HG03066 (cell line): ENCODE measurements at regions not wholly inside any gene's neighbourhood (a gene's known extent, or its start where the extent isn't known, plus 50 kb on each side); places are given as distances from the start of the nearest gene placed in this dataset.
A peak's percentile ranks its signal among the peaks of the same experiment; 100 is the strongest.

ENCODE experiments used
- ATAC-seq: cut with Tn5 transposase; IDR thresholded peaks from one replicate; pipeline ENCODE4 v1.9.1; 2021; ENCODE audit warnings: low read depth; ENCODE audit not compliant: unreplicated experiment

DNA sequence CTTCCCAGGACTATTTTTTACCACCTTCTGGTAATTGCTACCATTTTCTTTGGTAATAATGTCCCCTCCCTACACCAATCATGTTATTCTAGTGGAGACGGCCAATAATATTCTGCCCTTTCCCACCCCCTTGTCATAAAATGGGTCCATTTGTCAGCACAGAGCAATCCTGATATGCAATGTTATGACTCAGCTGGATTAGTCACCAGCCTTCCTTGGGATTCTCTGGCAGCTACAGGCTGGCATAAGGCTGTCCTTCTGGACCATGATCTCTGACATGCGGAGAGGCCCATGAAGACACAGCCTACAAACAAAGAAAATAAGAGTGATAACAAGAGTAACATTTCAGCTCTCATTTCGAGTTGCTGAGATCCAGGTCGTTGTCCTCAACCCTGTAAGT, 222.0 kb upstream of the CPNE8 start:
- no peak for ATAC-seq

DNA sequence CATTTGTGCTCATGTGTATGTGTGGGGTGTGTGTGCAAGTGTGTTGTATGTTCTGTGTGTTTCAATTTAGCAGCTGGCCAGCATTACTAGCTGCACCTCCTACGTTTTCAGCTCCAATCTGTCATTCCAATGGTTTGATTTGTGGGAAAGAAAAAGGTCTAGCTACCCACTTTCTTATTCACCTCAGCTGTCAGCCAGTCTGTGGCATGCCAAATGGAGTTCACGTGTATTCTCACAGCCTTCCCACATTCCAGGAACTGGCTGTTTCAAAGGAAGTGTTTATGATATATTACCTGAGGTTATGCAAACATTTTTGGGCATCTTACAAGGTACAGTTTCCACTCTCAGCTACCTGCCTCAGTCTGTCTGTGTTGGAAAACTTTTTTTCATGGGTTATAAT, 220.2 kb upstream of the CPNE8 start:
- no peak for ATAC-seq

DNA sequence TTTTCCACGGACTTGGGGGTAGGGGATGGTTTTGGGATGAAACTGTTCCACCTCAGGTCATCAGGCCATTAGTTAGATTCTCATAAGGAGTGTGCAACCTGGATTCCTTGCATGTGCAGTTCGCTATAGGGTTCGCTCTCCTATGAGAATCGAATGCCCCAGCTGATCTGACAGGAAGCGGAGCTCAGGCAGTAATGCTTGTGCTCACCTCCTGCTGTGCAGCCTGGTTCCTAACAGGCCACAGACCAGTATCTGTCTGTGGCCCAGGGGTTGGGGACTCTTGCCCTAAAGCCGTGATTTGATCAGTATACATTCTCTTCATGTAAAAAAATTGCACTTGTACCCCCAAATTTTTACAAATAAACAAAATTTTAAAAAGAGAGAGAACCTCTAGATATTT, 219.4 kb upstream of the CPNE8 start:
- no peak for ATAC-seq

DNA sequence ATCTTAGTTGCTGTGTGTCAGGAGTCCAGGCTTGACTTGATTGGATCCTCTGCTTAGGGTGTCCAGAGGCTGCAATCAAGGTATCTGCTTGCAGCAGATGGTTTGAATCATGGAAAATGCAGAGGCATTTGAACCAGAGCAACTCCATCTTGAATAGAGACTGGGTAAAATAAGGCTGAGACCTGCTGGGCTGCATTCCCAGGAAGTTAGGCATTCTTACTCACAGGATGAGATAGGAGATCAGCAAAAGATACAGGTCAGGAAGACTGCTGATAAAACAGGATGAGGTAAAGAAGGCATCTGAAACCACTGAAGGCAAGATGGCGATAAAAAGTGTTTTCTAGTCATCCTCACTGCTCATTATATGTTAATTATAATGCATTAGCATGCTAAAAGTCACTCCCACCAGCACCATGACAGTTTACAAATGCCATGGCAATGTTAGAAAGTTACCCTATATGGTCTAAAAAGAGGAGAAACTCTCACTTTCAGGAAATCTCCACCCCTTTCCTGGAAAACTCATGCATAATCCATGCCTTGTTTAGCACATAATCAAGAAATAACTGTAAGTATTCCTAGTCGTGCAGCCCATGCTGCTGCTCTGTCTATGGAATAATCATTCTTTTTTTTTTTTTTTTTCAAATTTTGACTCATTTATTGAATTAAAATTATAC, 218.3 kb upstream of the CPNE8 start:
- no peak for ATAC-seq

DNA sequence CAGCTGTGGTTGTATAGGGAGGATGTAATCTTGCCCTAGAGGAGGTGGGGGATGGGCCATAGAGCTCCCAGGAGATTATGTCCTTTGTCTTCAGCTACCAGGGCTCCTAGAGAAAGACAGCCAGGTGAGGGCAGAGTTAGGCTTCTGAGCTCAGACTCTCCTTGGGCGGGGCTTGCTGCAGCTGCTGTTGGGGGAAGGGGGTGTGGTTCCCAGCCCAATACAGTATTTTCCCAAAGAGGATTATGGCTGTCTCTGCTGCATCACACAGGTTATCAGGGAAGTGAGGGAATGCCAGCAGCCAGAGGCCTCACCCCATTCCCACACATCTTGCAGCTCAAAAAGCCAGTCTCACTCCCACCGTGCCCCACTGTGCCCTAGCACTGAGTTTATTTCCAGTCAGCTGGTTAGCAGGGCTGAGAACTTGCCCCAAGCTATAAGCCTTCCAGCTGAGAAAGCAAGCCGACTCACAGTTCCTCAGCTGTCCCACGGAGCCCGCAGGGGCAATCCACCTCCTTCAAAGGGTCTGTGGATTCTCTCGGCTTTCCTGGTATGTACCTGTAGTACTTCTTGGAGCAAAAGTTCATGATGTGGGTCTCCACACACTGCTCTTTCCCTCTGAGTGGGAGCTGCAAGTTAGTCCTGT, 217.3 kb upstream of the CPNE8 start:
- ATAC-seq = no peak

DNA sequence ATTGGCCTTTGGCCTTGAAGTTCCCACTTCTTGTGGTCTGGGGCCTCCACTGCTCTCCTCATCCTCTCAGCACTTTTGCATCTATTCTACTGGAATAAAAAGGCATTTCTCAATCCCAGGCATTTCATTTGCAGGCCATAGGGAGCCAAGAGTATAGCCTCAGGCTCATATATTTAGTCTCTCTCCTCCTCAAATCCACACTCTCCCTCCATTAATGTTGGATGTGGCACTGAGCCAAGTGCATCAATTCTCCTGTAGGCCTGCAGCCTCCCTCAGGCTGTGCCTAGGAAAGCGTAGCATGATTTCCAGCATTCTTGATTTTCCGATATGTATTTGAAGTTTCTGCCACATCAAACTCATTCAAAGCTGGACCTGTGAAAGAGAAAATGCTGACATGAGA, 211.5 kb upstream of the CPNE8 start:
- ATAC-seq = no peak

DNA sequence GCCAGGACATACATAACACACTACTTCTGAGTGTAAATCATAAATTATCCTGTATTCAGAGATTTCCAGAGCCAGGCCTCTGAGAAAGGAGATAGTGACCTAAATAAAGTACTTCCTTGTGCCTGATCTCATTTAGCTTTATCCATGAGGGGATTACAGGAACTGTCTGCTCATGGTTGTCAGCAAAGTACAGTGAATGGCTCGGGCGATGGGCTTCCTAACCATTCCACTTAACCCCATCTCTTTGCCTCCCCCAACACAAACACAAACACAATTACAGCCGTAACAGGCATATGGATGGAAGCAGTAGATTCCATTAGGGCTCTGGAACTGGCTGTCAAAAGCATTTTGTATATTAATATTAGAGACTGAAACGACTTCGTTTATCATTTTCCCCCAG, 206.7 kb upstream of the CPNE8 start:
- no peak for ATAC-seq

DNA sequence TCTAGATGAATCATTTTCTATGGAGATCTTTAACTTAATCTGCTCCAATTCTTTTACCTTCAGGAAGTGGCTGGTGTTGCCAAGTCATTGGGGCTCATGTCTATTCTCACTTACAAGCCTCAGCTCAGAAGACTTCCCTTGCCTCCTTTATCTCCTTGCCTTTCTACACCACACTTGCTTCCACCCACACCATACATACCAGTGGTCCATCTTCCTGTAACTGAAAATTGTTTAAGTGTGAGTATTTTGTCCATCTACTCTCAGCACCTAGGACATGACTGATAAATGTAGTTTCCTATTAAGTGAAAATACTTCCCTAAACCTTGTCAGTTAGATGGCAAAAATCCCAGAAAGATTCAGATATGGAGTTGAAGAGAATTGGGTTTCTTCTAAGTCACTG, 199.7 kb upstream of the CPNE8 start:
- ATAC-seq = no peak

DNA sequence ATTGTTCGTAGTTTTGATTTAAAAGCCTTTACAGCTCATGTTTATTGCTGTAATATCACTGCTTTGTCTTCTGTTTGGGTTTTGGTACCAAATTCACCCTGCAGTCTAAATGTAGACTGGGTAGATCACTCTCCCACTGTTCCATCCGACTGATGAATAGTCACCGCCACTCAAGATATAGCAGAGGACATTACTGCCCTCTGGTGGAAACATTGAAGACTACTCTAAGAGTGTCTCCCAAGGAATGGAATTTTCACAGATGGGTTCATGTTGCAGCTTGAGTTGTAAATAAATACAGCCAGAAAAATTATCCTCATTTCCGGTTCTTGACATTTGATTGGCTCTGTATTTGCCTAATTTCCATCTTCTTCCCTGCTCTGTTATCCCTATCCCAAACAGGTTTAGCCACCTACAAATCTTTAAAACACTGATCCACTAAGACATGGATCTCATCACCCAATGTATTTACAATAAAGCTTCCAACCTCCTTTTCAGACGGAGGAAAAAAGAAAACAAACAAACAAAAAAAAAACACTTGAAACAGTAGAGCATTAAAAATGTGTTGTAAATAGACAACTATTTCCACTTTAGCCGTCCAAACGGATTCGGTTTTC, 198.3 kb upstream of the CPNE8 start:
- peak; percentile 91 for ATAC-seq

DNA sequence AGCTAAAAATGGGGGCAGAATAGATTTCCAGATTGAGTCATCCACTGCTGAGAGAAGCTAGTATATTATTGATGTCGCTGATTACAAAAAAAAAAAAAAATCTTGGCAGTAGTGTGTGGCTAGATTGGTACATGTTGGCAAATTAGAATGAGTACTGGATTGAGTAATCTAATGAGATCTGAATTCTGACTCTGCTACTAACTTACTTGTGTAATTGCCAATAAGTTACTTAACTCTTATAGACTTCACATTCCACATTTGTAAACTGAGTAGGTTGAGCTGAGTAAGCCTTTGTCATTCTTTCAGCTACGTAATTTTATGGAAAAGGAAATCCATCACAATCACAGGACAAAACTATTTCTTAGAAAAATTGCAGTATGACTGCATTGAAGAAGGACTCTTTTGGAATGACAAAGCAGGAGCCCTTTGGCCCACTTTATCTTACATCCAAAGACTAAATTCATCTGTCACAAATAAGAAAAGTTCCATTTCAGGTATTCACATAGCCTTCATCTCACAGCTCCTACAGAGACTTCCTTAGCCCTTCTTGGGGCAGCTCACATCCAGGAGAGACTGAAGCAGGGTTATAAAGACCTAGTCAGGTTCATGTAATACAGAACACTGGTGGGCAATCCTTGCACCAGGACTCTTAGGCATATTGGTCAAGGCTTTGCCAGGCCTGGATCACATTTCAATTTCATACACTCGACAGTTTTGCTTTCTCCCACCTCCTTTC, 197.3 kb upstream of the CPNE8 start:
- ATAC-seq = no peak

DNA sequence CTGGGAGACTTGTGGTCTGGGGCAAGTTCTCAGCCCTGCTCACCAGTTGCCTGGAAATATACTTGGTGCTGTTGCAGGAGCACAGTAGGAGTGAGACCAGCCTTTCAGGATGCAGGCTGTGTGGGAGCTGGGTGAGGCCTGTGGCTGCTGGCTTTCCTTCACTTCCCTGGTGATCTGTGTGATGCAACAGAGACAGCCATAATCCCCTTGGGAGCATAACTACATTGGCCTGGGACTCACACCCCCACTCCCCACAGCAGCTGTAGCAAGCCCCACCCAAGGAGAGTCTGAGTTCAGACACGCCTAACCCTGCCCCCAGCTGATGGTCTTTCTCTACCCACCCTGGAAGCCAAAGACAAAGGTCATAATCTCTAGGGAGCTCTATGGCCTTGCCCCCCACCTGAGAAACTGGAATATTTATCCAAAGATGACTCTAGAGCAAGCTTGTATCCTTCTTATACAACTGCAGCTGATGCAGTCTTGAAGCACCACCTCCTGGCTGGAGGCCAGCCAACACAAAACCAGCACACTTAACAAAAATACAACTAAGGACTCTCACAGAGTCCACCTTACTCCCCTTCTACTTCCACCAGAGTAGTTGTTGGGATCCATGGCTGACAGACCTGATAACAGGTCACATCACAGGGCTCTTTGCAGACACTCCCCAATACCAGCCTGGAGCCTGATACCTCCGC, 190.4 kb upstream of the CPNE8 start:
- ATAC-seq = no peak

DNA sequence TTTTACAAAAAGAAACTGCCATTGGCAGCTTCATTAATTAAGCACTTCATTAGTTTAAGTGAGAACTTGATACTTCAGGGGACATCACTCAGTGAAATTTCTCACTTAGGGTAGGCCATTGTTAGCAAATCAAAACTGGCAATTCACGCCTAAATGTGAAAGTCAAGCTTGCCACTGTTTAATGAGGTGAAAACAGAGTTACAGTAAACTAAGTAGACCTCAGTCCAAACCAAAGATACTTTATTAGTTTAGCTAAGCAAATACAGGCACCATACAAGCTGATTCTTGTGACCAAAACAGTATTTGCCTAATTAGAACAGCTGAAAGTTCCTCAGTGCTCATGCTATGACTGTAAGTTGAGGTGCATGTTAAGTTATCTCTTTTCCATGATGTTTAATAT, 176.5 kb upstream of the CPNE8 start:
- no peak for ATAC-seq

DNA sequence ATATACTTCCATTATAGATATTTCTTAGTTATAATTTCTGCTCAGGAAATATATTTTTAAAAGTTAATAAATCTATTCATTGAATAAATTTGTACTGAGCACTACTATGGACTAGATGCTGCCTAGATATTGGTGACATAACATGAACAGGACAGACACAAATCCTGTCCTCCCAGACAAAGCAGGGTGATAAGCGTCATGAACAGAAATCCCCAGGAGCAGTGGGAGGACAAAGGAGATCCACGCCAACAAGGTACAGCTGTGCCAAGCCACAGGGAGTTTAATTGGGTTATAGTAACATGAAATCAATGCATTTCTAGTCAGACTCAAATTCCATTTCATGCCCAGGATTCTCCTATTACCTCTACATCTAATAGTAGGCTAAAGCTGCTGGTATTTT, 171.8 kb upstream of the CPNE8 start:
- no peak for ATAC-seq

DNA sequence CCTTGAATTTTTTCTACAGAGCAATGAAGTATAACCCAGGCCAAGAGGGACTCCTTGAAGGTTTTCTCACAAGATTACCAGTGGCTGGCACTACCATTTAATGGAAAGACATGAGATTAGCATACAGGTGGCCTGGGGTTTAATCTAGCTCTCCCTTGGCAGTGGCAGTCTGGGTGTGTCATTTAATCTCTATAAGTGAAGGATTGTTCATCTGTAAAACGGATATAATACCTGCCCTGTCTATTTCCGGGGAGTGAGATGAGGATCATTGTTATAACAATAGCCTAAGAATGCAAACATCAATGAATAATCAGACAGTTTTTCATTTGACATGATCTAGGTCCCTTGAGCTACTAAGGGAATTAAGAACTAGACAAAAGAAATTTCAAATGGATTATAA, 168.7 kb upstream of the CPNE8 start:
- ATAC-seq = no peak

DNA sequence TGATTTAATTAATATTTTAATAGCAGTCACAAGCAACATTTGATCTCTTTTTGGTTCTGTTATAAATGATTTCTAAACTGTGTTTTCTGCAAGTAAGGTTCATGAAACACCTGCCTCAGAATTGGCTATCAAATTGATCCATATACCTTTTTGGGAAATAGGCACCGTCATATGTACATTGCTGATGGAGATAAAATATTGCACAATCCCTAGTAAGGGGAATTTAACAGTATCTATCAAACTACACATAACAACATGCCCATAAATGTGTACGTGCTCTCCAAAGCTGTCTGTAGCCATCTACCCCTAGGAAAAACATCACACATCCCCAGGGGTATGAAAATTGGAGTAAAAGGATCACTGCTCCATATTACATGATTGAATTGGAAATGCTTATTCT, 167.3 kb upstream of the CPNE8 start:
- no peak for ATAC-seq

DNA sequence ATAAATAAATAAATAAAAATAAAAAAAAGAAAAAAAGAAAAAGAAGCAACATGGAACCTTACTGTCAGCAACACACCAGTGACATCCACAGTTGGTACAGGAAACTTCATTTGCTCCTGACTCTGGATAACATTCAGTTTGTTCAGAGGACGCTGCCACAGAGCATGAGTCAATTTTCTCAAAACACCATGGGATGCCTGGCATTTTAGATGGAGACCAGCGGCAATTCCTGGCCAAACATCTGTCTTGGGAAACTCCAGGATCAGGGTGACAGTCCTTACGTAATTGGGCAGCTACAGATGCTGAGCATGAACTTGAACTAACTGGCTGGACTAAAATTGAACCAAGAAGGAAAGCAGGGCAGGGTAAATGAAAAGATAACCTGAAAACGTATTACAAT, 166.2 kb upstream of the CPNE8 start:
- ATAC-seq = no peak

DNA sequence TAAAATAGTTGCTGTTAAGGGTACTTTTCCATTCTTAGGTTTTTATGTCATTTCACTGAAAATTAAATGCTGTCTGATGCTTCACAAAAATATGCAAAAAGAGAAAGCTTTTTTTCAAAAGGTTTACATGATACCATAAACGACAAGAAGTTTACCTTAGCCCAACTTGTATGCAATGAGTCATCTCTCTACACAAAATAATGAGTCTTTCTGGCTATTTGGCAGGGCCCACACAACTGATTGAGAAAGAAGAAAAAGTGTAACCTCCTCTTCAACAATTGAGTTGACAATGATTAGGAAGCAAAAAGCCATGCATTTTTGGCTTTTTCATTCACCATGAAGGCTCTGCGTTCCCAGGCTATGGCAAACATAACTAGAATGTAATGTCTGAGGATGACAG, 165.4 kb upstream of the CPNE8 start:
- no peak for ATAC-seq

DNA sequence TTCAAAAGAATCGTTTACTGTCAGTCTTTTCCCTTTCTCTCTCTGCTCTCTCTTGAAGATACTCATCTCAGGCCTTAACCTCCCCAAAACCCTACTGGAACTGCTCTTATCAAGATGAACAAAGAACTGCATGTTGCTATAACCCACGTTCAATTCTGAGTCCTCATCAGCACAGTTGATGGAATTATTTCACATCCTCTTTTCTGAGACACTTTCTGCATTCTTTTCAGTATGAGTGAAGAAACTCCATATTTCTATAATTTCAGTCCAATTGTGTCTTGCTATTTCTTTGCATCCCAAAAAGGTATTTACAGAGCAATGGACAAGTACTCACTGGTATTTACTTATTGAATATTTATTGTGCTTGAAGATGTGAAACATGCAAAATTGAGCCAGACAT, 160.1 kb upstream of the CPNE8 start:
- ATAC-seq = no peak

DNA sequence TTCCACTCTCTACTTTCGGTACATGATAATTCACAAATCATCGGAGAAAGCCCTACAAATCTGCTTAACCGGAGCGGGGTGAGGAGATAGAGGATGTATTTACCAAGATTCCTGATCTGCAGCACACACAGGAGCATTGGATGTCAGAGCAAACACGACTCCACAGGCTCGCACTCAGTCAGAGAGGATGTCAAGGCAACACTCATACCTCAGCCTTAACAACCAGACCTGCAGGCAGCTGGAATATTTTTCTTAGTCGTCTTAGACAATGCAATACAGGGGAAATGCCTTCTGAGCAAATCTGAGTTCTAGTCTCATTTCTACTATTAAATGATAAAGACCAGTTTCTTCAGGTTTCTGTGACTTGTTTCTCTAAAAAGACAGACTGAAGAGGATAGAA, 159.3 kb upstream of the CPNE8 start:
- ATAC-seq = no peak

DNA sequence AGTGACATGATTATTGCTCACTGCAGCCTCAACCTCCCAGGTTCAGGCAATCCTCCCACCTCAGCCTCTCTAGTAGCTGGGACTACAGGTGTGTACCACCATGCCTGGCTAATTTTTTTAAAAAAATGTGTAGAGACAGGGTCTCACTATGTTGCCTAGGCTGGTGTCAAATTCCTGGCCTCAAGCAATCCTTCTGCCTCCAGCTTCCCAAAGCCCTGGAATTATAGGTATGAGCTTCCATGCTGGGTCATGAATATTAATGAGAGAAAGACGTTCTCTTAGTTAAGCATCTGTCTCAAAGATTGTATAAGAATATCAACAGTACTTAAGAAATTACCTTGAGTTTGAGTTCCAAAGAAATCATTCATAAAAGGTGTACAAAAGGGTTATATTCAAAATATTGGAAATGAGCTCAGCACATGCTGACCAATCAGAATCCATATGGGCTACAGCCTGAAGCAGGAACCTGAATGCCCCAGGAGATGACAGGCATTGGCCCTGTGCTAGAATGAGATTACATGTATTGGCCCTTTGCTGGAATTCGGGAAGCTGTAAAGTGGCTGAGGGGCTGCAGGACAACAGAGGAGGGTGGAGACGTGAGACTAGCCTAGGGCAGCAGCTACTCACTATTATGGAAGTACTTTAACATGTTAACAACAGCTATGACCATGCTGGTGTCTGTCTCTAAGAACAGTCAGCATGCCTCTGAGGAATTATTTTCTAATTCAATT, 157.0 kb upstream of the CPNE8 start:
- ATAC-seq = no peak
